HG02623 (cell line): ENCODE measurements at regions not wholly inside any gene's neighbourhood (a gene's known extent, or its start where the extent isn't known, plus 50 kb on each side); places are given as distances from the start of the nearest gene placed in this dataset.
"Not testable (repeated sequence)": the region's sequence is repeated elsewhere in the genome, so short reads cannot be mapped to it uniquely, and the experiment has no call there.

Experiments used
- ATAC-seq: cut with Tn5 transposase; IDR thresholded peaks from one replicate; pipeline ENCODE4 v1.9.1; 2021; ENCODE audit warnings: moderate library complexity; ENCODE audit not compliant: unreplicated experiment

GRCh38 chr1:25007390-25008191 is 77.5 kb upstream of the RUNX3 start:
- ATAC-seq, result not testable (repeated sequence)

DNA sequence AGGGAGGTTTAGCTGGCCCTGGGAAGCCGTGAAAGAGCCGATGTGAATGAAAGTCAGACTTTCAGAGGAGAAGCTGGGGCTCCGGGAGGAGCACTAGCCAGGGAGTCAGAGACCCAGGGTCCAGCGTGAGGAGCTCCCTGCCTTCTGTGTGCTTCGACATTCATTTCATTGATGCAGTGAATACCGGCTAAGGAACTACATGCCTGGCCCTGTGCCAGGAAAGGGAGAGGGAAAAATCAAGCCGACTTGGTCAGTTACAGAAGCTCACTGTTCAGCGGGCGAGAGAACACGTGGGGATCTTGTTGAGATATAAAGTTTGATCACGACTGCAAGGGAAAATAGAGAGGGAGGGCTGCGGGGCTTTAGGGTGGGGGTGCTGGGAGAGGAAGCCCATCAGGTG is 76.7 kb upstream of the RUNX3 start:
- ATAC-seq, result no peak

DNA sequence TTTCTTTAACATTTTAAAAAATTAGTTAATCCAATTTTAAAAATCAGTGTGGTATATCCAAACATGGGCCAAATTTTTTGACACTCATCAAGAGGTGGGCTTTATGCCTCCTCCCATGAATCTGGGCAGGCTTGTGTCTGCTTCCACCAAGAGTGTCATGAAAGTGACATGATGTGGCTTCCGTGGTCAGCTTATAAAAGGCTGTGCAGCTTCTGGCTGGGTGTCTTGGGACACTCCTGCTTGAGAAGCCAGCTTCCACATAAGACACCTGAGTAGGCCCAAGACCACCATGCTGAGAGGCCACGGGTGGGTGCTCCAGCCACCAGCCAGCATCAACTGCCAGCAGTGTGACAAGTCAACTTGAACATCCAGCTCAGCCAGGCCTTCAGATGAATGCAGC is 74.3 kb upstream of the RUNX3 start:
- no peak for ATAC-seq

- ATAC-seq, result no peak
These were observed 73.5 kb upstream of the RUNX3 start for GRCh38 chr1:25003457-25004190.

DNA sequence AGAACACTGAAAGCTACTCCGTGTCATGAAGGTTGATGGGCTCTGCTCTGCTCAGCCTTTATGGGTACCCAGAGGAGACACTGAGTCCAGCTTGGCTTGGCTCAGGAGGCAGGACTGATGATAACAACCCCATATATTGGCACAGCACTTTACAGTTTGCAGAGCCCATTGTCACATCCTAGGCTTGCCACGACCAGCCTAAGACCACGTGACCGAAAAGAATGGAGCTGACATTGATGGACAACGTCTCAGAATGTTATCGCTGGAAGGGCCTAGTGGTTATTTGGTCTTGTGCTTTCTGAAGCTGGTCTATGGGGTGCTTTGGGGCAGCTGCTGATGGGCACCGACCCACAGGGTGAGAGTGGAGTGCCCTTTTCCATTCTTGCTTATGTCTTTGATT is 72.9 kb upstream of the RUNX3 start:
- ATAC-seq, result no peak

- no peak for ATAC-seq
These were observed 71.2 kb upstream of the RUNX3 start for GRCh38 chr1:25001125-25001915.

- ATAC-seq, result no peak
These were observed 69.8 kb upstream of the RUNX3 start for GRCh38 chr1:24999906-25000305.

DNA sequence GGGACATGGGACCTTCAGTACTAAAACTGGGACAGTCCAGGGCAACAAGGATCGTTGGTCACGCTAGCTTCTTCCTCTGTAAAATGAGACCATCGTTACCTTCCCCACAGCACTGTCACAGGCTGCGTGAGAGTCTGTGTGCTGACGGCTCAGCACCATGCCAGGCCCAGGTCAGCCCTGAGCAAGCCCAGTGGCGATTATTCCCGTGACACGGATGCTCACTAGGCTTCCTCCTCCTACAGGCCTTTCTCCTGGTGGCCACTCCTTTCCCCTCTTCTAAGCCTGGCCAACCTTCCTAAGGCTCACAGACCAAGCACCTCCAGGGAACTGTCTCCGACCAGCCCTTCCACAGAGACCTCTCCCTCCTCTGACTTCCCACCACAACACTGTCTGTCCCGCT is 69.3 kb upstream of the RUNX3 start:
- ATAC-seq, result no peak

GRCh38 chr1:24998563-24999245 is 68.6 kb upstream of the RUNX3 start:
- ATAC-seq, result no peak

DNA sequence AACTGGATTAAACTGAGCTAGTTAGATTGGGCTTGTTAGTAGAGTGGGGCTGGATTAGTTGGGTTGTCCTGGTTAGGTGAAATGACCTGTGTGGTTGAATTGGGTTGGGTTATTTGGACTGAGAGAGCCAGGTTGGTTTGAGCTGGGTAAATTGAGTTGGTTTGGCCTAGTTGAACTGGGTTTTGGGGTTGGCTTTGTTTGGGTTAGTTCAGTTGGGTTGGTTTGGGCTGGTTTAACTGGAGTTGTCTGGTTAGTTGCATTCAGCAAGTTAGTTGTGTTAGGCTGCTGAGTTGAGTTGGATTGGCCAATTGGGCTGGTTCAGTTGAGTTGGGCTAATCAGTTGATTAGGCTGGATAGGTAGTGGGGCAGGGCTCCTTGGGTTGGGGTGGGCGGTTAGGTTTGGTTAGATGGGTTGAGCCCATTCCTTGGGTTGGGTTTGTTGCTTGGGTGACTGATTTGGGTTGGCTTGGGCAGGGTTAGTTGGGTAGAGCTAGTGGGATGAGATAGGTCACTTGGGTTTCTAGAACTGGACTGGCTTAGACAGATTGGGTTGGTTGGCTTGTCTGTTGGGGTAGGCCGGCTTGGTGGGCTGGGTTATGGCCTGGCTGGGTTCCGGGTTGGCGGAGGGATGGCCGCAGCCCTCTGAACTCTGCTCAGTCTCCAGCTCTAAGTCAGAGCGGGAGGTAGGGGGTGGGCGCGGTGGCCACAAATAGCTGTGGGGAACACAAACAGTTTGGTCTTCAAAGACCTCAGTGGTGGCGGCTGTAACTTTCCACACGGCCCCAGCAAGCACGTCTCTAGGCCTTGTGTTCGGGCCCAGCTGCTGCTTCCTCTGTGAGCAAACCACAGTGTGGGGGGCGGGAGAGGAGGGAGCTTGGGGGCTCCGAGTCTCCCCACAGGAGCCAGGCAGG is 67.2 kb upstream of the RUNX3 start:
- no peak for ATAC-seq

GRCh38 chr1:24996456-24996855 is 66.4 kb upstream of the RUNX3 start:
- ATAC-seq, result no peak

DNA sequence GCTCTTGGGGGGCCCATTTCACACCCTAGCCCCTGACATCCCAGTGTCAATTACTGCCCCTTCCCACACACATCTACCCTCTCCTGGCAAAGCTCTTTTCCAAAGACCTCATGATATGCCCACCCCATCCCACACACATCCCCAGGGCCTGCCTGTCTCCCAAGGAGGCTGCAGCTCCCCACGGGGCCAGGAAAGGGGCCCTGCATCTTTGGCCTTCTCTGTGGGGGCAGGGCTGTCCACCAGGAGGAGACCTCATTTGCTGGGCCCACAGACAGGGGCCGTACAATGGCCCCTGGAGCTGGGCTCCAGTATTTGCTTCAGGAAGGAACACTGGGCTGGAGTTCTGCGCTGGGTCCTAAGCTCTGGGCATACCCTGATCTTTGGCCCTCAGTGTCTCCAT is 65.6 kb upstream of the RUNX3 start:
- no peak for ATAC-seq

GRCh38 chr1:24995140-24995539 is 65.1 kb upstream of the RUNX3 start:
- ATAC-seq, result no peak

GRCh38 chr1:24993871-24994580 is 64.0 kb upstream of the RUNX3 start:
- ATAC-seq, result no peak

- no peak for ATAC-seq
These were observed 62.7 kb upstream of the RUNX3 start for GRCh38 chr1:24992761-24993211.

DNA sequence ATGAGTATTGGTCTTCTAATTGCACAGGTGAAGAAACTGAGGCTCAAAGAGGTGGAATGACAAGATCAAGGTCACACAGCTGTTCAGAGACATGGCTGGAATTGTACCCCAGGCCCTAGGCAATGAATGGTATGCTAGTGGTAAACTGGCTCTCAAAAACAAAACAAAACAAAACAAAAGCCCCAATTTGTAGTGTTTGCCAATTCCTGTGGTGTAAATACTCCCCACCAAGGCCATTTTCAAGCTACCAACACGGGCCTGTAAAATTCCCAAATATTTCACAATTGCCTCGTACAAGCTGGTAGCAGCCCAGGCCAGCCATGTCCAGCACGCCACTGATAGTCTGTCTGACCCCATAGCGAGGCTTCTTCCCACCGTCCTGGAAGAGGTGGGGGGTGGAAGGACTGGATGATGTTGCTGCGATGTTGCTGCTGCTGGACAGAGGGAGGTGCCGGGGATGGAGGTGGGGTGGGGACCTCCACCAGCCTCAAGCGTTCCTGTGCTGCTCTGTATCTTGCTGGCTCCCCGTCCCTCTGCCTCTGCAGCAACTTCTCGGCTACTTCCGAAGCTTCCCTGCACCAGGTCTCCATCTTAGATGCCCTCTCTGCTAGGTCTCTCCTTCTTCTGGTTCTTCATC is 62.2 kb upstream of the RUNX3 start:
- no peak for ATAC-seq

DNA sequence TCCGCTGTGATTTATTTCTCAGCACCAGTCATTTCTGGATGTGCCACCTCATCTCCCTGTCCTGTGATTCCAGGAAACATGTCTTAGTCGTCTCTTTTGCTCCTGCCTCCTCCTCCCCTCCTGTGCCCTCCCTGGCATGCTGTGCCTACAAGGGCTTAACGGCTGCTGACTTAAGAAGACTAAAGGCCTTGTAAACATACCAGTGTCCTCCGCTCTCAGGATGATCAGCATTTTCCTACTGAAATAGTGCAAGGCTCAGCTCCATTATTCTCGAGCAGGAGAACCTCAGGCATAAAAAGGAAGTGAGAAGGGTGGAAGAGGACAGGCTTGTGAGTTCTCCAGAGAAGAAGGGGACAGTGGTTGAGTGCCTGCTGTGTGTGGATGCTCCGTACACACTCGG is 61.6 kb upstream of the RUNX3 start:
- no peak for ATAC-seq

DNA sequence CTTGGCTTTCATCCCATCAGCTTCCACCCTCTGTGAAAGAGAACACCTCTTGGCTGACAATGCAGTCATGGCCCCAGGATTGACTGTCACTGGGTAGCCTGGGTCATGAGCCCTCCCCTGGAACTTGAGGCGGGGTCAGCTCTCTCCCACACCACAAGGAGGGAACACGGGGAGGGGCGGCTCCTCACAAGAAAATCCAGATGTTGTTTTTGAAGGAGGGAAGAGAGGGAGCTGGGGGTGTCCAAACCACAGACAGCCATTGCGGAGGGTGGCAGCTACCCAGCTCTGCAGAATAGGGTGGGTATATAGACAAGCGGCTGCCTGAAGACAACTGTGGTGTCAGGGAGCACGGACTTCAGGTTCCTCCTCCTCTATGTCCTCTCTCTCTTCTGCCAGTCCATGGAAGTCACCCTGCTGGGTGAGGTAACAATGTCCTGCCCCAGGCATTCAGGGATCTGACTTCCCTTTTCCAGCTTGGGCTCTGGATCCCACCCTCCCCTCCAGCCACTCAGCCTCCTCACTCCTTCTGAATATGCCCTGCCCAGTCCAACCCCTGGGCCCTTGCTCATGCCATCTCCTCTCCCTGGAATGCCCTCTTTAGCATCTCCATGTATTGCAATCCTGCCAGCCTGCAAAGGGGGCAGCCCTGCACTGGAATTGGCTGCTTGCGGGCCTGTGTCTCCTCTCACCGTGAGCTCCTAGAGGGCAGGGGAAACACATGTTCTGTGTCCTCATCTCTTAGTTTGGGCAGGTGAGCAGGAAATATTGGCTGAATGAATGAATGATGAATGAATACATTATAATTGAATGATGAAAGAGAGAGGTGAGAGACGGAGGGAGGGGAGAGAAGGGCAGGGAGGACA is 60.9 kb upstream of the RUNX3 start:
- ATAC-seq, result no peak
